Suprapubic skin (tissue), 4 donors: ENCODE measurements at regions not wholly inside any gene's neighbourhood (a gene's known extent, or its start where the extent isn't known, plus 50 kb on each side); places are given as distances from the start of the nearest gene placed in this dataset.

Source experiments
- DNase-seq, 2 donors: peaks; one replicate each; pipeline ENCODE4 v3.0.0-alpha.2; 2019; ENCODE audit warnings: low spot score in 2 of 2
- H3K27ac ChIP-seq: fragments of 200-600 bp; sonication (generic); one replicate; pipeline ENCODE4 v1.5.1; 2019
- H3K27me3 ChIP-seq: fragments of 200-600 bp; sonication (generic); one replicate; pipeline ENCODE4 v1.5.1; 2019
- H3K36me3 ChIP-seq: fragments of 200-600 bp; sonication (generic); one replicate; pipeline ENCODE4 v1.5.1; 2019
- H3K4me1 ChIP-seq: fragments of 200-600 bp; sonication (generic); one replicate; pipeline ENCODE4 v1.5.1; 2019
- H3K4me3 ChIP-seq: fragments of 200-600 bp; sonication (generic); one replicate; pipeline ENCODE4 v1.5.1; 2019; ENCODE audit warnings: mild to moderate bottlenecking
- H3K9me3 ChIP-seq: fragments of 200-600 bp; sonication (generic); one replicate; pipeline ENCODE4 v1.5.1; 2019
- EP300 ChIP-seq: sonication (generic); formaldehyde crosslinking; IDR thresholded peaks from one replicate; pipeline ENCODE4 v1.6.1; 2017; ENCODE audit warnings: antibody characterized with exemption
- POLR2A ChIP-seq, 2 donors: fragments of 450-650 bp; IDR thresholded peaks; one replicate each; pipeline ENCODE4 v1.6.1; 2017; ENCODE audit warnings: antibody characterized with exemption in 2 of 2, mild to moderate bottlenecking in 2 of 2, moderate library complexity in 2 of 2
- POLR2AphosphoS5 ChIP-seq, 3 donors: sonication (generic); formaldehyde crosslinking; IDR thresholded peaks; one replicate each; pipeline ENCODE4 v1.6.1; 2017; ENCODE audit warnings: antibody characterized with exemption in 3 of 3
- WGBS: methylation state at CpG from one replicate; pipeline ENCODE4 v1.1.5; 2018; 5-methylcytosine and 5-hydroxymethylcytosine counted together
- TF ChIP-seq, protein P1 (sequence below), 2 donors: fragments of 200-600 bp in 1 of 2; fragments of 450-650 bp in 1 of 2; sonication (generic) in 1 of 2; IDR thresholded peaks; one replicate each; pipeline ENCODE4 v1.5.1; 2016 to 2019; ENCODE audit warnings: antibody characterized with exemption in 2 of 2, mild to moderate bottlenecking in 1 of 2, moderate library complexity in 1 of 2

DNA sequence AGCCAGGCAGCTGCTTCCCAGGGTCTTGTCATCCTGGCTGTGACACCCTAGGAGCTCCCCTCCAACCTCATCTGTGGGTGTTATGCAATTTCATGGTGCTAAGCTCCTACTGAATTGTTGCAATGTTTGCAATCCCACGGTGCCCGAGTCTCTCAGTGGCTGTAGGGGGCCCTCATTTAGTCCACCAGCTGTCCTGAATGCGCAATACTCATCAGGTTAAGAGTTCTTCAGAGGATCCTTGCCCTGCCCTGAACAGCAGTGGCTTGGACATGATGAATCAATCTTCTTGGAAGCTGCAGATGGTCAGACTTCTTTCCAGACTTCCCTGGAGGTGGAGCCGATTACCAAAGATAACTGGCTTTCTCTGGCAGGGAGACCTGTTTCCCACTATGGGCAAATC is 584.1 kb downstream of the CCDC171 start:
- H3K27ac ChIP-seq = no peak overlapping the region
- TF ChIP-seq POLR2AphosphoS5 (IDR thresholded peaks at IDR 0.05) (no peak), EP300 (no peak), POLR2A (IDR thresholded peaks at IDR 0.05) (no peak)
- TF ChIP-seq, protein P1, sequence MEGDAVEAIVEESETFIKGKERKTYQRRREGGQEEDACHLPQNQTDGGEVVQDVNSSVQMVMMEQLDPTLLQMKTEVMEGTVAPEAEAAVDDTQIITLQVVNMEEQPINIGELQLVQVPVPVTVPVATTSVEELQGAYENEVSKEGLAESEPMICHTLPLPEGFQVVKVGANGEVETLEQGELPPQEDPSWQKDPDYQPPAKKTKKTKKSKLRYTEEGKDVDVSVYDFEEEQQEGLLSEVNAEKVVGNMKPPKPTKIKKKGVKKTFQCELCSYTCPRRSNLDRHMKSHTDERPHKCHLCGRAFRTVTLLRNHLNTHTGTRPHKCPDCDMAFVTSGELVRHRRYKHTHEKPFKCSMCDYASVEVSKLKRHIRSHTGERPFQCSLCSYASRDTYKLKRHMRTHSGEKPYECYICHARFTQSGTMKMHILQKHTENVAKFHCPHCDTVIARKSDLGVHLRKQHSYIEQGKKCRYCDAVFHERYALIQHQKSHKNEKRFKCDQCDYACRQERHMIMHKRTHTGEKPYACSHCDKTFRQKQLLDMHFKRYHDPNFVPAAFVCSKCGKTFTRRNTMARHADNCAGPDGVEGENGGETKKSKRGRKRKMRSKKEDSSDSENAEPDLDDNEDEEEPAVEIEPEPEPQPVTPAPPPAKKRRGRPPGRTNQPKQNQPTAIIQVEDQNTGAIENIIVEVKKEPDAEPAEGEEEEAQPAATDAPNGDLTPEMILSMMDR (IDR thresholded peaks at IDR 0.05) = no peak
- no peaks in the 10 kb centered on the region for H3K9me3 ChIP-seq
- H3K4me1 ChIP-seq = no peaks in the 10 kb centered on the region
- no peak overlapping the region for H3K4me3 ChIP-seq
- WGBS = 60% methylated on average over 2 of the region's 4 CpGs
- DNase-seq = no peak
- peaks cover 3% of the 10 kb centered on the region for H3K27me3 ChIP-seq
- no peaks in the 10 kb centered on the region for H3K36me3 ChIP-seq

DNA sequence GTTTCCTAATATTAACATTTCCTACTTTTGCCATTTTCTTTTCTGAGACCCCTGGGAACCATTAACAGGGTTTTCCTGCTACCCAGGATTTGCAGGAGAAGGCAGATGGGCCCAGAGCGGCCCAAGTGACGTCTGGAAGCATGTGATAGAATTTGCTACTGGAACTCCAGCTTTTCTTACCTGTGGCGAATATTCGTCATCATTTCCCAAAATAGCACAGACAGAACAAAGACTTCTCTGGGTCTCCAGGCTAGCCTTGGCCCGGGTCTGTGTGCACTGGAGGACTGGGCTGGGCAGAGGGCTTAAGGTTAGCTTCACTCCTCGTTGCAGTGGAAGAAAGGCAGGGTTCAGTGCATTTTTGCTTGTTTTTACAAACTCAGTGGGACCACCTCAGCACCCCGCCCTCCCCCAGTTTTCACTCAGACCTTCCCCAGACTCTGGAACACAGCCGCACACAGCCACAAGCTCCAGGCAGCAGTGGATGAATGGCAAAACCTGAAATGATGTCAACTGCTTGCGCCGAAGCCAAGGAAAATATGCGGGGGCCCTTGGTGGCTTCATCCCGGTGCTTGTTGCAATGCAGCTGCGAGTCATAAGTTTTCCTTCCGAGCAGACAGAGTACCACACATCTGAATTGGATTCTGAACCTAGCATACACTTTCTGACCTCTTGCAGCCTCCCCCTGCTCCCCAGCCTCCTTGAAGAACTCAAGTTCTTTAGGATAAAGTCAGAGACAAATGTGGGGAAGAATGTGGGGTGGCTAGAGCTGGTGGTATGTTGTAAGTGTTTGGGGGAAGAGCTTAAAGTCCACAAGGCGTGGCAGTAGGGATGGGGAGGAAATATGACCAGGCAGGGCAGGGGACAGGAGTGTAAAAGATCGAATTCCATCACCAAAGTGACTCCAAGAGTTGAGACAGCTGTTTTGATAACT is 586.0 kb downstream of the CCDC171 start:
- WGBS = 62% methylated on average over 16 of the region's 16 CpGs

DNA sequence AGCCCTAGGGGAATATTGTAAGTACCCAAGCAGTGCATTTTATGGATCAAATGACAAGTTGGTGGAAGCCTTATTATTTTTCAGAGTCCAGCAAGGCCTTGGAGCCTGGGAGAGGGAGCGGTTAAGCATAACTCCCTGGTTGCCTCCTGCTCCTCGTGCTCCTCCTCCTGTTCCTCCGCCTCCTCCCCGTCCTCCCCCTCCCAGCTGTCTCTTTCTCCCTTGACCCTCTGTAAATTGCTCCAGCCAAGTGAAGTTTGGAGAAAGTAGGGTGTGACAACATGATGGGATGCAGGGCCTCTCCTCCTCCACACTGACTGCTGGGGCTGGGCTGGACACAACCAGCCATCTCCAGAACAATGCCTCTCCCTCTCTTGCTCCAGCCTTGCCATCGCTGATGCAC is 586.9 kb downstream of the CCDC171 start:
- no peaks in the 10 kb centered on the region for H3K9me3 ChIP-seq
- peaks cover 3% of the 10 kb centered on the region for H3K27me3 ChIP-seq
- H3K27ac ChIP-seq = no peak overlapping the region
- no peak overlapping the region for H3K4me3 ChIP-seq
- WGBS = 83% methylated on average over 5 of the region's 5 CpGs
- no peak for DNase-seq
- TF ChIP-seq EP300 (no peak), POLR2AphosphoS5 (IDR thresholded peaks at IDR 0.05) (no peak), POLR2A (IDR thresholded peaks at IDR 0.05) (no peak)
- TF ChIP-seq, protein P1 (IDR thresholded peaks at IDR 0.05) = no peak
- H3K36me3 ChIP-seq = no peaks in the 10 kb centered on the region
- H3K4me1 ChIP-seq = no peaks in the 10 kb centered on the region

More for the DNA sequence above, 586.0 kb downstream of the CCDC171 start:
- no peak for DNase-seq
- Histone ChIP-seq H3K9me3 (no peaks in the 10 kb centered on the region), H3K36me3 (no peaks in the 10 kb centered on the region), H3K4me3 (no peak overlapping the region), H3K27ac (no peak overlapping the region), H3K4me1 (no peaks in the 10 kb centered on the region), H3K27me3 (peaks cover 3% of the 10 kb centered on the region)
- TF ChIP-seq EP300 (no peak), POLR2AphosphoS5 (IDR thresholded peaks at IDR 0.05) (no peak), POLR2A (IDR thresholded peaks at IDR 0.05) (no peak)
- TF ChIP-seq, protein P1 (IDR thresholded peaks at IDR 0.05) = no peak

DNA sequence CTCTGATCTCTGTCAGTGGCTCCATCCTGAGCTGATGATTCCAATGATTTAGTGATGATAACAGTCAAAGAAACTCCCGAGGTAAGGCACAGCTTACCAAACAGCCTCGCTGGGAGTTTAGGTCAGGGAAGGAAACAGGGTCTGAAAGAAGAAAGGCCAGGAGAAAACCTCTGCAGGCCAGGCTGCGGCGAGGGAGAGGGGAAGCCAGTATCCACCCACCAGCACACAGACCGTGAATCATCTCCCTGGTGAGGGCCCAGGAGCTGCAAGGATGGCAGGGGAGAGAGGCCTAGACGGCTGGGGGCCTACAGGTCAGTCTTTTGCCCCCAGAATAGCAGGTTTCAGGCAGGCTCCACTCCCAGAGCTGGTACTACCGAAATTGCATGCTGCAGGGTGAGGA is 590.5 kb downstream of the CCDC171 start:
- DNase-seq = no peak
- H3K9me3 ChIP-seq = no peaks in the 10 kb centered on the region
- no peaks in the 10 kb centered on the region for H3K4me1 ChIP-seq
- no peaks in the 10 kb centered on the region for H3K27me3 ChIP-seq
- 82% methylated on average over 7 of the region's 7 CpGs for WGBS
- no peak overlapping the region for H3K4me3 ChIP-seq
- no peak overlapping the region for H3K27ac ChIP-seq
- TF ChIP-seq, protein P1 (IDR thresholded peaks at IDR 0.05) = no peak
- no peak for TF ChIP-seq POLR2AphosphoS5 (IDR thresholded peaks at IDR 0.05)
- no peak for TF ChIP-seq POLR2A (IDR thresholded peaks at IDR 0.05)
- TF ChIP-seq EP300 = no peak
- no peaks in the 10 kb centered on the region for H3K36me3 ChIP-seq
